ENCODE measurements at regions not wholly inside any gene's neighbourhood (a gene's known extent, or its start where the extent isn't known, plus 50 kb on each side); places are given as distances from the start of the nearest gene placed in this dataset.

- TF ChIP-seq POLR2A (IDR thresholded peaks at IDR 0.05; ENCODE audit: low read length) = no peak
- no peak for TF ChIP-seq CEBPB (IDR thresholded peaks at IDR 0.05)
- TF ChIP-seq, protein P1, sequence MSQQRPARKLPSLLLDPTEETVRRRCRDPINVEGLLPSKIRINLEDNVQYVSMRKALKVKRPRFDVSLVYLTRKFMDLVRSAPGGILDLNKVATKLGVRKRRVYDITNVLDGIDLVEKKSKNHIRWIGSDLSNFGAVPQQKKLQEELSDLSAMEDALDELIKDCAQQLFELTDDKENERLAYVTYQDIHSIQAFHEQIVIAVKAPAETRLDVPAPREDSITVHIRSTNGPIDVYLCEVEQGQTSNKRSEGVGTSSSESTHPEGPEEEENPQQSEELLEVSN (IDR thresholded peaks at IDR 0.05; ENCODE audit: borderline replicate concordance, low read depth) = no peak
Measured at GRCh38 chr2:15766303-15766861, 174.0 kb upstream of the MYCN start.

All from A549 (cell line).